SHP77 treated with DMSO at 0.1 percent for 48 hours (cell line): ENCODE measurements at regions not wholly inside any gene's neighbourhood (a gene's known extent, or its start where the extent isn't known, plus 50 kb on each side); places are given as distances from the start of the nearest gene placed in this dataset.
A peak's percentile ranks its signal among the peaks of the same experiment; 100 is the strongest.

ENCODE experiments used
- DNase-seq: peaks from one replicate; lab custom pipeline; 2025; lab: John Stamatoyannopoulos, UW

- no peak for DNase-seq
These were observed 243.7 kb upstream of the BMPER start for GRCh38 chr7:33661430-33662160.

- no peak for DNase-seq
These were observed 238.8 kb upstream of the BMPER start for GRCh38 chr7:33666531-33666930.

- DNase-seq = no peak
These were observed 238.1 kb upstream of the BMPER start for GRCh38 chr7:33667196-33667595.

DNA sequence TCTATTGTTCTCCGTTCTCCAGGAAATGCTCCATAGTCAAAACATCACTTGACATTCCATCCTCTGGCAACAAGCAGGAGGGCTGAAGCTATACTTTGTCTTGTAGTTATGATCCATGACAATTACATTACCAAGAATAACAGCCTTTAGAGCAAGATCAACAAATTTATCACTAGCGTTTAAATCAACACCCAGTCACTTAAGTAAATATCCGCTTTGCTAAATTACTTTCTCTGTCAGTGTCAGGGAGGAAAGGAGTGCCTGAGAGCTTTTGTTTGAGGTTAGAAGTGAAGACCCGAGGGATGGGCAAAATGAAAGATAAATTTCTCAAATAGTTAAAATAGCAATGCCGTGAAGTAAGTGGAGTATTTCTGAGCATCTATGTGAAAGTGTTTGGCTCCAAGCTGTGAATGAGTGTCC is 236.1 kb upstream of the BMPER start:
- peak; percentile 83 for DNase-seq

DNA sequence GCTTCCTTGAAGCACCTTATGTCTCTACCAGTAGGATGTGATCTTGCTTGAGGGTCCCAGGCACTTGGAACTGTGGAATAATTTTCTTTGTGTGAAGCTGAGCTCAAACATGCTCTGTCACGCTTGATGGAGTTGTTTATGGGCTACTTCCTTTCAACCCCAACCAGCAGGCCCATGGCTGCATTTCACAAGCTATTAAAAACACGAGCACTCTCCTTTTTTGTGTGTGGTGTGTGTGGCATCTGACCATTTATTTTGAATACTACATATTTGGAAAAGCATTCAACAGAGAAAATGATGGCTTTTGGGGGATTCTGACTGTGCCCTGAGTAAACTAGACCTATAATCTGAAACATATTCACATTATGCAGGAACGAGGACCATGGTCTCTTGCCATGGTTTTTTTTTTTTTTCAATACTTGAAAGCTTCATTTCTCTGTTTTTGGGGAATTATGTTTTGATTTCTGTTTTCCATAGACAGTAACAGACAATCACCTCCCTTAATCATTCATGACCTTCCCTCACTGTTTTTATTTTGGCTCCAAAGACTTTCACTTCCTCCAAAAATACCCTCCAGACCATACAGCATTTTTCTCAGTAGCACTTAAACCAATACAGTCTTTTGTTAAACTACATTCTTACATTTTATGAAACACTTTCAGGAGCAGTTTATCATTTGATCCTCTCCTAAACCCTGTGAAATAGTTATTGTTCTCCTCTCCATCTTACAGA is 233.6 kb upstream of the BMPER start:
- DNase-seq = peak; percentile 34

DNA sequence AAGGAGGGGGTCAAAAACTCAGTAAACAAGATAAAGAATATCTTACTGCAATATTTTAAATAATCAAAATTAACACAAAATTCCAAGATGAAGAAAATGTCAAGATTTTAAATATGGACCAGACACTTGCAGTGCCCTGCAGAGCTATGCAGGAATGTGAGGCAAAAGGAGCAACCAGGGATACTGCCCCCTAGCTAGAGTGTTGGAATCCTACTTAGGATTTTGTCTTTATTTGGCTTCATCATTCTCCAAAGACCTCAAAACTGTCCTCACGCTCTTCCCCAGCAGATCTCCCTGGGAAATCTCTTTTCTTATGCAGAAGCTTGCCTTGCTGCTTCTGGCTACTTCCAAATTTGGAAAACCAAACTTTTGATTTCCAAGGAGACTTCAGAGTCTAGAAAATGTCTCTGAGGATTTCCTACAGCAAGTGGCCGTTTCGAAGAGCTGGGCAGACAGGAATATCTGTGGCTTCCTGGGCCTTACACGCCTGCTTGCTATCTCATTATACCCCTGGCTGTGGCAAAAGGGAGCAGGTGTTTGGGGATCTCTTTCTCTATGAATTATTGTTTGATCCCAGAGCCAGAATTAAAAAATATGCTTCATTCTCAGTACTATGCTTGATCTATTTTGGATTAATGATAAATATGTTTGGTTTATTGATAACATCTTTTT is 232.2 kb upstream of the BMPER start:
- DNase-seq = no peak

- DNase-seq = no peak
These were observed 230.4 kb upstream of the BMPER start for GRCh38 chr7:33674804-33675411.

DNA sequence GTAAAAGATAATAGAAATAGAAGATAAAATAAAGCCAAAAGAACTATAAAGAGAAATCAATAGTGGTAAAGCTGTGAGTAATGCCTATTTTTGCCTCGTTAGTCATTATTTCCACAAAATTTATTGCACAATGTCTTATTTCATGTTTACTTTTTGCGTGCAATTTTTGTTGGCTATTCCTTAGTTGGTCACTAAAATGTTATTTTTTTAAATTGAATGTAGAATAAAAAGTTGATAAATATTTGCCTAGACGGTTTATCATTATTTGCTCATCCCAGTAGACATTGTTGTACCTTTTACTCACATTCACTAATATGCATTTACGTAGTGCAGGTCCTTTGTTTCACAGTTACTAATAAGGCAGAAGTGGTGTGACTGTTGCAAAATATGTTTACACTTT is 227.8 kb upstream of the BMPER start:
- DNase-seq = no peak

GRCh38 chr7:33678569-33679335 is 226.6 kb upstream of the BMPER start:
- DNase-seq = no peak

GRCh38 chr7:33680682-33681081 is 224.7 kb upstream of the BMPER start:
- no peak for DNase-seq

DNA sequence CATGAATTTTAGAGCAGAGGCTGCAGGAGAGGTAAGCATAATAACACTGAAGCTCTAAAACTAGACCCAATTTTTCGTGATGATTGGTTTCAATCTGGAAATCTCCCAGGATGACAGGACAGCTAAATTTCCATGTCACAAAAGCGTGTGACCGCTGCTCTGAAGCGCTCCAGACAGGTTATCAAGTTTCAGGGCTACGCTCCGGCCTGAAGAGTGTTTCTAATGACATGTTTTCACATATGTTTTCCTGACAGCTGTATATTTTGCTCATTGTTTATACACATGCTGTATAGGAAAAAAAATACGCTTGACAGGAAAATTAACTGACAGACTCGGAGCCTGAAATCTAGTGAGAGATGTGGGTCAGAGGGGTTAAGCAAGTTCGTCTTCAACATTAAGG is 219.8 kb upstream of the BMPER start:
- no peak for DNase-seq

DNA sequence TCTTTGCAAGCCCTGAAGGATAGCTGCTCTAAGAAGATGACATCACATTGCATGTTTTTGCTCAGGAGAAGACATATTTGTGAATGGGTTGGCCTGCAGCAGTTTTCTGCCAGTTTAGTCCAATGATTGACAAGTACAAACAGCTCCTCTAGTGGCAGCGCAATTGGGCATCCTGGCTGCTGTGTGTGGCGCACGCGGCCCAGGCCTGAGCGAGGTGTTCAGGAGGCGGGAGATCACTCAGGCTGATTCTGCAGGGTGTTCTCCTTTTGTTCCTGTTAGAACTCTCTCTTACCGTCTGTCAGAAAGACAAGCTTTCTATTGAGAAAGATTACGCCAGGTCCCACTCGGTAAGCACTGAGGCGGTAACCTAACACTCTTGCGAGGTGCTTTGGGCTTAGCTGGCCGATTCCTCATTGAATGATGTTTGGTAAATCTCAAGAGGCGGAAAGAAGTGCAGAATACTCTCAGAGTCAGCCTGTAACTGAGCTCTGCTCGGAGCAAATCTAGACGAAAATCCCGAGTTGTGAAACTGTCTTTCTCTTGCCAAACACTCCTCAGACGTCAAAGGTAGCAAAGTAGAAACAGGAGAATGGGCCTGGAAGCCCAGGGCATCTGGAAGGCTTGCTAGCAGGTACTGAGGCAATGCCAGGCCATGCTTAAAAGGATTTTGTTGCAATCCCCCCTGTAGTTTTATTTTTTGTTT is 219.2 kb upstream of the BMPER start:
- DNase-seq = peak; percentile 23

DNA sequence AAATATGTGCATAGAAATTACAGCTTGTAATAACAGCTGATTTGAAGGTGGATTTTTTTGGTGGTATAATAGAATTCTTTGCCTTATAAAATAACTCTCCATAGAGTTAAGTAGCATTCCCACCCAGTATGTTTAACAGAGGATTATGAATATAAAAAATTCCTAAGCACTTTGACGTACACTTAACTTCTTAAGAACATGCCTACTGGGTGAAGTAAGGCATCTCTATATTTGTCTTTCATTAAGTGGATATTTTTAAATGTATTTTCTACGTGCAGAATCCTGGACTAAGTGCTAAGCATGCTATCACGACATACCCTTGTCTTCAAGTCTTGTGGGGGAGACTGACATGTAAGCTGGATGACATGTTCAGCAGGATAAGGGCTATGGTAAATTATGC is 217.7 kb upstream of the BMPER start:
- DNase-seq = no peak

GRCh38 chr7:33691180-33691579 is 214.2 kb upstream of the BMPER start:
- no peak for DNase-seq

DNA sequence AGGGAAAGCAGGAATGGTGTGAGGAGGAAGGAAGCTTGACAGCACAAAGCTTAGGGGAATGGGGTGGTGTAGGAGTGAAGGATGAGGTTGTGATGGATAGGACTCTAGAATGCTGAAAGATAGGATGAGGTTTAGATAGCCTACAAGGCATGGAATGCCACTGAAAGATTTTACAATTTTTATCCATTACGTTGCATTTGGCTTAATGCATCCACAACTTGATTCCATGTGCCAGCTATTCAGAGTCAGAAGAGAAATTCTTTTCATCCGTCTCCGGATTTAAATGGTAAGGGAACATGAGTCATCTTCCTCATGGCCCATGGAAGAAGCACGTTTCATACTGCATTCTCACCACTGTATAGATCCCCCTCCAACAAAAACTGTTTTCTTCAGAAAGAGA is 212.4 kb upstream of the BMPER start:
- no peak for DNase-seq

DNA sequence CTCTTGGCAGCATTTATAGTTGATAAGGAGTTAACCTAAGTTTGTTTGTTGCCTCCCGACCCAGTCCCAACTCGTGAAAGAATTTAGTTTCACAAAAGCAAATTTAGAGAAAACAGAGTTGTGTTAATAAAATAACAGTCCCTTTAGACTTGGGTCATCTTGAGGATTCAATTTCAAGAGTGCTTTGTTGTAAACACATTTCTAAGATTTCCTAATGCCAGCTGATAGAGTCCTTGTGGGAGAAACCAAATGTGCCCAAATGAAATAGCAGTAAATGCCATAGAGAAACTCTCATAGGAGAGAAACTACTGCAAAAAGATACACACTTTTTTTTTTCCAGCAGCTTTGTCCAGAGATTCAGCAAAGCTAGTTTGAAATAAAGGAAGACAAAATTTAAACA is 211.3 kb upstream of the BMPER start:
- no peak for DNase-seq

GRCh38 chr7:33697616-33698015 is 207.7 kb upstream of the BMPER start:
- no peak for DNase-seq

GRCh38 chr7:33698041-33698440 is 207.3 kb upstream of the BMPER start:
- no peak for DNase-seq

- no peak for DNase-seq
These were observed 206.6 kb upstream of the BMPER start for GRCh38 chr7:33698692-33699128.

DNA sequence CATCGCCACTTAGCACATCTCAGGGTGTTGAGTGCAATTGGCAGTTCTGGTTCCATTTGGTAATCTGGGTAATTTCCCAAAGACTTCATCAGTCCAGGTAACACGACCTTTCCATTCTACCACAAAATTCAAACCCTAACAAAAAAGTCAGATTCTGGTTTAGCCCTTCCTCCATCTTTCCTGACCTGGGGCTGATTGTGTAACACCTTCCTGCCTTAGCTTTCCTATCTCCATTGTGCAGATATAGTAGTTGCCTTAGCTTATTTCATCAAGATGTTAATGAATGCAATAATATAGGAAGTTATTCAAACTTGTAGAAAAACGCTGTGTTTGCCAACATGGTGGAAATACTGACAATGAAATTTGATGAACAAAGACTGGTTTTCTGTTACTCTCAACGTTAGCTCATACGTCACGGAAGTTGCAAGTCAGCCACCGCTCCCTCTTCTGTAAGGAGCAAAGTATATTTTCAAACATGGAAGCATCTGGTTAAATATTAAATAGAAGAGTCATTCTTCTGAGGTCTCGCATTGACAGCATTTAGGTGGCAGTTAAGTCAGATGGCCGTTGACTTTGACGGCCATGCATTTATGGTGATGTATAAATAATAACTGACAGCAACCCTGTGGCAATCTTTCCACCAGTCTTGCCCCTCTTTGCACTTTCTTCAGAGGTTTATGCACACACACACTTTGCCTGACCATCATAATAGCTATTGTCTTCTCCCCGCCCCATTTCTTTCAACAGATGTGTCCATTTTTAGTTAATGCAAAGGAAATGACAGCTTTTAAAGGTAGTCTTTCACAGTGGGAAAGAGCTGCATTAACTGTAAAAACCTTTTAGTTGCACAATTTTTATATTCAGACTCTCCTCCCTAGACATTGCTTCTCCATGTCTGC is 205.1 kb upstream of the BMPER start:
- DNase-seq = no peak
